HEK293T (cell line): ENCODE measurements at regions not wholly inside any gene's neighbourhood (a gene's known extent, or its start where the extent isn't known, plus 50 kb on each side); places are given as distances from the start of the nearest gene placed in this dataset.

Experiments used
- FOXM1 ChIP-seq: fragments of 450-650 bp; IDR thresholded peaks from 2 replicates; pipeline ENCODE4 v1.6.1; 2017; ENCODE audit warnings: mild to moderate bottlenecking, borderline replicate concordance
- L3MBTL2 ChIP-seq: fragments of 450-650 bp; conservative IDR thresholded peaks from 2 replicates; pipeline ENCODE4 v1.6.1; 2016; ENCODE audit warnings: mild to moderate bottlenecking
- ZNF384 ChIP-seq: fragments of 450-650 bp; IDR thresholded peaks from 2 replicates; pipeline ENCODE4 v1.6.1; 2016

DNA sequence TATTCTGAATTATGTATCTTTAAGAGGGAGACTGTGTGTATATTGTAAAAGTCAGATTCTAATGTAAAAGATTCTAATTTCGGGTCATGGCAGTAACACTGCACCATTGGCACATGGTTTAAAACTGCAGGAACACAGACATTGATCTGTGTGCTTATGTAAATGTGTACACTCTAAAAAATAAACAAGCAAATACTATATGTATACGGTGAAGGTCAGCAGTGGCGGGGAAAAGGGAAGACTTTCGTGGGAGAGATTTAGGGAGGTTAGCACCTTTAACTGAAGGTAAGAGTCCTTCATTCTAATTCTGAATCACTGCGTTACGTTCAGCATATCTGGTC, 157.8 kb upstream of the FAM20A start:
- TF ChIP-seq FOXM1 (no peak), ZNF384 (no peak), L3MBTL2 (no peak)
